GOT3 (cell line): ENCODE measurements at regions not wholly inside any gene's neighbourhood (a gene's known extent, or its start where the extent isn't known, plus 50 kb on each side); places are given as distances from the start of the nearest gene placed in this dataset.

Source experiments
- DNase-seq: peaks from one replicate; lab custom pipeline; 2025; ENCODE audit warnings: mixed read lengths; lab: John Stamatoyannopoulos, UW

DNA sequence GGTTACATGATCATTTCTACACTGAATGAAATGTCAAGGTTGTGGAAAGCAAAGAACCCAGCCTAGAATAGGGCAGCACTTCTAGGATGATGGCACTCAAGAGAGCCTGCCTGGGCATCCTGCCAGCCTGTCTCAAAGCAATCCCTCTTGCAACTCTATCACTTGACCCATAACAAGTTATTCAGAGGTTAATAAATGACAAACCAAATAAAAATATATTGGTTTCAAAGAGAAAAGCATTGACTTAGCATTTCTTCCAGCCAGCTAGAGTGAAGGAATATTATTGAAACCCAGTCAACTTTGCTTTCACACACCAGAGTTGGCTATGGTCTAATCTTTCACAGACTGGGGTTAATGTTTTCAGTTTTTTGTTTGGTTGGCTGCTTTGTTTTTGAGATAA is 214.6 kb upstream of the UBE2E2 start:
- no peak for DNase-seq

DNA sequence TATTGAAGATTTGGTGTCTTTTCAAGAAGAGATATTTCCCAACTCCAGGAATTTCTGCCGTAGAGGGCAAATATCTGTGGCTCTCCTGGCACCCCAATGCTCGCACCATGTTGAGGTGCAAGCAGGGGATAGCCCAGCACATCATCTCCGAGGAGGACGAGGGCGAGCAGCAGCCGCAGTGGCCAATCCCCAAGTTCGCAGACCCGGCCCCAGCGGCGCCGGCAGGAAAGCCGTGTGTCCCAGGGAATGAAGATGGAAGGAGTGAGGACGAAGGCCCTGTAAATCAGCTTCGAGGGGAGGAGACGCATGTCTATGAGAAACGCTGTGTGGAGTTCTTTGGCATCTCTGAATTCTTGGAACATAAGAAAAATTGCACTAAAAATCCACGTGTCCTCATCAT is 213.4 kb upstream of the UBE2E2 start:
- no peak for DNase-seq

DNA sequence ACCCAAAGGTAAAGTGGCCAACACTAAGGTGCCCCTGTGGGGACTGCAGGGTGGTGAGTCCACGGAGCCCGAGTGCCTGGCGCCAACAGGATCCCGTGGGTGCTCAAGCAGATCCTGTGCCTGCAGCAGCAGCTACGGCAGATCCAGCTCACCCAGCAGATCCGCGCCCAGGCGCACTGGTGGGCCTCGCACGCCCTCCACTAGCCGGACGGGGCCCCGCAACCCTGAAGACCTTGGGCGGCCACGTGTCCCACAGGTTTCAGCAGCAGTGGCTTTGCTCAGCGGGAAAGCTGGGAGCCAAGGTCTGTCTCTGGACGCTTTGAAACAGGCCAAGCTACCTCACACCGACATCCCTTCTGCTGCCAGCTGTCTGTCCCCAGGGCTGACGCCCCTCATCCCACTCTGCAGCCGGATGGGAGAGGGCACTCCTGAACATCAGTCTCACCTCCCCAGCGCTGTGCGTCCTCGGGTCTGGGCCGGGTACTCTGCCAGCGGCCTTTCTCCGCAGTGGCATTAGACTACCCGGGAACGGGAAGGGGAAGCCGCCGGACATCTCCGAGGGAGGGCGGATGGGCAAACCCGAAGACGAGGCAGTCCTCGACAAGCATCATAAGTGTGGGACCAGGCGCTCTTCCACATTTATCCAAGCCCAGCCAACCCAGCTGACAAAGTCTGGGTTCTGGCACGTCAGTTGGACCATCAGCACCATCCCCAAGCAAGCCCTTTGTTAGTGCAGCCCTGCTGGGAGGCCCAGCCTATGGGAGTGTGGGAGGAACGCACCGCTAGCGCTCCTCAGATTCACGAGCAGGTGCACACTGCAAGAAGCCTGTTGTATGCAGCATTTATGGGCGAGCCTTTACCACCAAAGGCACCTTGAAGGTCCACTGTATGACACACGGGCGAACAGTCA is 212.6 kb upstream of the UBE2E2 start:
- no peak for DNase-seq

DNA sequence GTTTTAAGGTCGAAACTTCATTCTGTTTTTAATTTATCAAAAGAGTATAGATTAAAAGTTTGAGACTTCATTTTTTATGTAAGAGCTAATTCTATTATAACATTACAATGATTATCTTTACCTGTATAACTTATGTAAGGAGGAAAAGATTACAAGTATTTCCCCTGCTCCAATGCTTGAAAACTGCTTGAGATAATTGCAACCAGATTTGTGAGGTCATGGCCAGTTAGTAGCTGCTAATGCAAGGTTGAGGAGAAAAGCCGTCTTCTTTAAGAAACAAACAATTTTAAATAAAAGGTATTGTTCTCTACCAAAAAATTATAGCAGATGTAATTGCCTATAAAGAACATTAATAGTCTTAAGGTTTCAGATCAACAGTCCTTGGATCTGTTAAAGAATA is 208.3 kb upstream of the UBE2E2 start:
- no peak for DNase-seq

DNA sequence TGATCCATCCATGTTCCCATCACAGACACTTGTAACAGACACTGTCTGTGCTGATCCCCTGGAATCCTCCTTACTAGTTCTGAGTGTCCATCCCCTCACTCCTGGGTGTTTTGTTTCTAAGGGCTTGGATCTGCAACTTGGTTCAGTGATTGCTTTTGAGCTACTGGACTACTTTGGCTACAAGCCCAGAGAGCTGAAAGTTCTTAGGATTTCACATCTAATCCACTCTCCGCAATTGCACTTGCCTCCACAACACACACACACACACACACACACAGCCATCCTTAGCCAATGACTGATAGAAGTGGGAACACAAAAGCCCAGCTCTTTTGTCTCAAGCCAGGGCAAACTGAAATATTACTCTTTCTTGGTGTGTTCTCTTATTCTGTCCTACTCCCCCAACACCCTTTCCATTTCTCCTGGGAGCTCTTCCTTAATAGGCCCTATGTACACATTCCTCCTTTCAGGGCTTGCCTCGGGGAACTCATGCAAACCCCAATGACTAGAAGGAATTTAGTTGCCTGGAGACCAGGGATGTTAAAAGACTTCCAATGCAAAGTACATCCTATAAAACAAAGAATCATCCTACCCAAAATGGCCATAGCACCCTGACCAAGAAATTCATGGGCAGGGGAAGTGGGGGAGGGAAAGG is 206.1 kb upstream of the UBE2E2 start:
- no peak for DNase-seq

DNA sequence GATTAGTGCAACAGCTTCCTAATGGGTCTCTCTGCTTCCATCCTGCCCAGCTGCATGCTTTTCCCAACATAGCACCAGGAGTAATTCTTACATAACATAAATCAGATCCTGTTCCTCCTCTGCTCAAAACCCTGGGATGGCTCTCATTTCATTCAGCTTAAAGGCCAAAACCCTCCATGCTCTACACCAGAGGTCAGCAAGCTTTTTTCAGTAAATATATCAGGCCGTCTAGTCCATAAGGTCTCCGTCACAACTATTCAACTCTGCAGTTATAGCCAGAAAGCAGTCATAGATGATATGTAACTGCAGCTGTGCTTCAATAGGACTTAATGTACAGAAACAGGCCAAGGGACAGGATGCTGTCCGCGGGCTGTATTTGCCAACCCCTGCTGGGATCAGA is 202.8 kb upstream of the UBE2E2 start:
- DNase-seq = no peak

DNA sequence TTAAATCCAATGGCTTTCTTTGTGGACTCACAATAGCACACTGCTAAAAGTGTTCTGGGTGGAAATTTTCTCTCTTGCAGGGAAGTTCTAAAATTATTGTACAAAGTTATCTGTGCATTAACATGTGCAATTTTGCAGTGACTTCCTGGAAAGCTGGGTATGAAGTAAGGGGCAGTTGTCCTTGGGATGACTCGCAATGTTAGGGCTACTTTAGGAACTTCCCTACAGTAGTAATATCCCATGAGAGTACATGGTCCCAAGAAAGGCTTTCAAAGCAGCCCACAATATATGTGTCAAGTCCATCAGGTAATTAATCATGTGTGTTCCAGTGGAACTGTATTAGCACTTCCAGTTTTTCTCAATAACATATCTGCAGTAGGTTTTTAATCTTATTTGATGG is 201.0 kb upstream of the UBE2E2 start:
- no peak for DNase-seq

DNA sequence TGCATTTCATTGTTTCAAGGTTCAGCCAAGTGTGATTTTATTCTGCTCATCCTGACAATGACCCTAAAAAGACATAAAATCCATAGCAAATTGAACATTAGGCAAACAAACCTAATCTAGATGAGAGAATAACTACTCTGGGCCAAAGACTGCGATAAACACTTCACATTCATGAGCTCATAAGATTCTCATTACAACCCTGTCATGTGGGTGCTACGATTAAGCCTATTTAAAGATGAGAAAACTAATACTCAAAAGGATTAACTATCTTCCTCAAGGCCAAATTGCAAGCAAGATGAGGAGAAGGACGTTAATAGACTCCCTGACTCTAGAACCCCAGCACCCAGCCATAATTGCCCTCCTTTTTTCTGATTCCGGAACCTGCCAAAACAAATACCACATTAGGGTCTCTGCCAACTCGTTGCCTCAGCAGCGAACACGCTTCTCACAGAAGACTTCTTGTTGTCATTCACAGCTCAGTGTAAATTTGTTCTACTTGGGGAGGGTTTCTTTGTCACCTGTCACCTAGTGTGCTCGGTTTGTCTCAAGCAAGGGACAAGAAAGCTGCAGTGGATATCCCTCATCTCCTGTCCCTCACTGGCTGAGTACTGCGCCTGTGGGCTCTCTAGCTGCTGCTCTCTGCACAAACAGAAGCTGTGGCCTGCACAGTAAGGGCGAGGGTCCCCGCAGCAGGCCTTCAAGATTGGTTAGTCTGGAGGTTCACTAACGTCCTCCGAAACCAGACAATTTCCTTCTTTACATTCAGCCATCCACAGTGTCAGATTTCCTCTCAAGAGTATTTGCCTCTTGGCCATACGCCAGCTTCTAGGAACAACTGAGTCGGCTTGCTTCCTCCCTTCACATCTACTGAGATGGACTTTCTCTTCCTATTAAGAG is 200.0 kb upstream of the UBE2E2 start:
- DNase-seq = no peak

DNA sequence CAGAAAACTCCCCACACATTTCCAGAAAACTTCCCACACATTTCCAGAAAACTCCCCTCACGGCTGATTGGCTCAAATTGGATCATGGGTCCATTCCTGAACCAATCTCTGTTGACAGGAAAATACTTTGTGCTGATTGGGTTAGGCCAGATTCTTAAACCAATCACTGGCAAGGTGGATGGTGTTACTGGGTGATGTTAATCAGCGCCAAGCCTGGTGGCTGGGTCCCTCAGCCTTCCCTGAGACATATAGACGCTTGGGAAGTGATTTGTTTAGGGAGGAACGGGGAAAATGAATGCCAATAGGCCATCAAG is 199.4 kb upstream of the UBE2E2 start:
- DNase-seq = no peak

DNA sequence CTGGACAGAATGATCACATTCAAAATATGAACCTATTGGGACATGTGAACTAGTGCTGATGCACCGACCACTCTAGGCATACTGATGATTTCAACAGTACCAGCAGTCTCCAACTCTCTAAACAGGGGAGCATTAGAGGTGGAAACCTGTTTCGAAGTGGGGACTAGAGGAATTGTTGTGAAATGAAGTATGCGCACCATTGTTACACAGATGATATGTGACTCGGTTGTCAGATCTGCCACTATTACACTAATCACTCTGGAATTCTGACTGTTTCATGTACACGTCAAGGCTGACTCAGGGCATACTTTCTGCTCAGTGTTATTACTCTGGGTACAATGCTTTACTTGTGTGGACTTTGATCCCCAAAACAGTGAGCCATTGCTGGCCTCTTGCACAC is 198.2 kb upstream of the UBE2E2 start:
- DNase-seq = no peak

DNA sequence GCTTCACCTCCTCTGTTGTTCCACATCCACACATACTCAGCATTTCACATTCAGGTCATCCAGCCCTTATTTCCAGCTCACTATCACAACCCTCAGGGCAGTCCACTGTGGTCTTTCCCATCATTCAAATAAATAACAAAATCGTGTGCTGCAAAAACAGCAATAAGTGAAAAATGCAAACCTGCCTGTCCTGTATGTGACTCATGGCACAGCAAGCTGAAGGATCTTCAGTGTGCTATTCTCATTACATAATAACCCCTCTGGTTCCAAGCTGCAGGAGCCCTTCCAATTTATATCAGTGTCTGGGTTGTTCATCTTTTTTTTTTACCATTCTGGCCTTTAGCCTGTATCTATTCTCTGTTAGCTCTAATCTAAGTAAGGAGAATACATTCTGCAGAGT is 185.3 kb upstream of the UBE2E2 start:
- DNase-seq = no peak

DNA sequence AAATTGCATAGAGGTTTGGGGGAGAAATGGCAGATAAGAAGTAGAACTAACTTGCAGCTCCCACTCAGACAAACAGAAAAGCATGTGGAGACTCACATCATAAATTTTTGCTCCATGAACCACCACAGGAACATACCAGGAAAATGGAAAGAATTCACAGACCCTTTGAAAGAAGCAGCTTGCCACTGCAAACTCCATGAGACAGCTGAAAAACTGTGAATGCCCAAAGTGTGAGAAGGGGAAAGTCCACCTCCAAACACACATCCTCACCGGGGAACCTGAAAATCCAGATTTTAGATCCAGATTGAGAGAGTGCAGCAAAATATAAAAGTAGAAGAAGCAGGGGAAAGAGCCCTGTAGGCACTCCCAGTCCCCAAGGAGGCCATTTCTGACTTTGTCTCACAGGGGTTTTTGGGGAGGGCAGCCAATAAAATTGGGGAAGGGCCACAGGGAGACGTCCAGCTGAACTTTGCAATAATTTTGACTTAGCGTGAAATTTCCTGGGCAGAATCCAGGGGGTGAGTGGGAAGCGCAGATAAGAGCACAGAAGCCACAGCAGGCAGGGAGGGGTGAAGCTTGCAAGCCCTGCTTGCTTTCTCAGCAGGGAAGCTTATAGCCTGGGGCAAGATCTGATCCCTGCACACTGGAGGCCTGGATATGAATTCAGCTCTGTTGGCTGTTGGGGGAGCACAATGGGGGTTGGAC is 183.4 kb upstream of the UBE2E2 start:
- no peak for DNase-seq

DNA sequence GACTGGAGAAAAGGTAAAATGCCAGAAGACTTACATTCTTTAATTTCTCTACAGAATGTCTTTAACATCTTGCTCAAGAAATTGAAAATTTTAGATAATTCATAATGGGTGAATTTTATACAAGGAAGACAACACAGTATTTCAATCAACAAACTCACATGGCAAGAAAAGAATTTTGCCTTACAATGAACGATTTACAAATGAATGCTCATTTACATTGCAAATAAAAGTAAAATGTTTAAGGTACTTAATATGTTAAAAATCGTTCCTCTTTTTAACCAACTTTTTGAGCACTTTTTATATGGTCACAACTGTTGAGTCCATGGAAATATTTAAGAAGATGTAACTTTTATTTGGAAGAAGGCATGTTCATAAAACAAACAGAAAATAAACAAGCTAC is 174.8 kb upstream of the UBE2E2 start:
- DNase-seq = no peak

DNA sequence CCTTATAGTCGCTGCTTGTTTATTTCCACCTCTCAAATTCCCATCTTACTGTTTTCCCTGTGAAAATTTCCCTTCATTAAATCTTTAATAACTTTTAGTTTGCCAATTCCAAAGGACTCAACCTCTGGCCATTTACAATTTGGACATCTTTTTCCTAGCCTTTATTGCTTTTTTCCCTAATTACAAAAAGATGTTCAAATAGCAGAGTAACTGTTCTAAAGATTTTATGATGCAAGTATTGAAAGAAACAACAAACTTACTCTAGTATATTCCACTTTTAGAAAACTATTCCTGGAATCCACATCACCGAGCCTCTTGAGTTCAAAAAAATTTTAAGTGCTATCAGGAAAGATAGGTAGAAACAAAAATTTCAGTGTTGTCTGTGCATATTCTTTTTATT is 174.1 kb upstream of the UBE2E2 start:
- DNase-seq = no peak

DNA sequence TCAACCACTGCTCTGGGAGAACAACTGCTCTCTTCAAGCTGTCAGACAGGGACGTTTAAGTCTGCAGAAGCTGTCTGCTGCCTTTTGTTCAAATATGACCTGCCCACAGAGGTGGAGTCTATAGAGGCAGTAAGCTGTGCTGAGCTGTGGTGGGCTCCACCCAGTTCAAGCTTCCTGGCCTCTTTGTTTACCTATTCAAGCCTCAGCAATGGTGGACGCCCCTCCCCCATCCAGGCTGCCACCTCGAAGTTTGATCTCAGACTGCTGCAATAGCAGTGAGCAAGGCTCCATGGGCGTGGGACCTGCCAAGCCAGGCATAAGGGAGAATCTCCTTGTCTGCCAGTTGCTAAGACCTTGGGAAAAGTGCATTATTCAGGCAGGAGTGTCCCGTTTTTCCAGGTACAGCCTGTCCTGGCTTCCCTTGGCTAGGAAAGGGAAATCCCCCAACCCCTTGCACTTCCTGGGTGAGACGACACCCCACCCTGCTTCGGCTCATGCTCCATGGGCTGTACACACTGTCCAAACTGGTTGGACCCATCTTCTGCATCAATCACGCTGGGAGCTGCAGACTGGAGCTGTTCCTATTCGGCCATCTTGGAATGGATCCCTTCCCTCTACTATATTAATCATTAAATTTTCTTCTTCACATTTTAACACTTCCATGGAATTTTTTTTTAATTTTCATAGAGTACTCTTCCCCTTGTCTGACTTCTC is 167.0 kb upstream of the UBE2E2 start:
- DNase-seq = no peak

DNA sequence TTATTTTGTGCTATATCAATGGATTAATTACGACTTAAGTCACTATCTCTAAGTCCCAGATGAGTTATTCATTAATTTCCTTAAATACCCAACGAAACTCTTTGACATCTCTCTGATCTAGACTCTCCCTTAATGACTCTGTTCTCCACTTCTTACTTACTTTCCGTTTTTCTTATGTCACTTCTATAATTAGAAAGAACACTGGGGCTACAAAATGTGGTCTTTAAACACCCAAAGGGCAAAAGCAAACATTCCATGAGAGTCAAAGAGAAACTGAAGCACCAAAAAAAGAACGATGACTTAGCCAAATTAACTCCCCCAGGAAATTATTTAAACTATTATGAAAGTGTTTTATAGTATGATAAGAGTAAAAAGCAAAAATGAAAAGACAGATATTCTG is 166.4 kb upstream of the UBE2E2 start:
- no peak for DNase-seq

DNA sequence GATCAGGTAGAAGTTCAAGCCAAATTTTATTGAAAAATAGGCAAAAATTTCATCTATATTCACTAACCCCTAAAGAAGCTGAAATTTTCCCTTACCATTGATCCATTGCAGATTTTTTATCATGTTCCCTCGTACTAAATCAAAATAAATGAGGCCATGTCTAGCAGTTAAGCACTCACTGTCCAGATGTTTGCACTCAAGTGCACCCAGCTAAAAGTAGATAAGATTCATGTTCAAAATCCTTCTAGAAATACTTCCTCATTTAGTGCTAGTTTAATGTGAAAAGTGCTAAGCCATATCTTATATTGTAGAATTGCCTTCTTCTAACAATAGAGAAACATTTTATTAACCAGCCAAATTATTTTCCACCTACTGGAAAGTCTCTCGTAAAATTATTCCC is 164.7 kb upstream of the UBE2E2 start:
- DNase-seq = no peak

DNA sequence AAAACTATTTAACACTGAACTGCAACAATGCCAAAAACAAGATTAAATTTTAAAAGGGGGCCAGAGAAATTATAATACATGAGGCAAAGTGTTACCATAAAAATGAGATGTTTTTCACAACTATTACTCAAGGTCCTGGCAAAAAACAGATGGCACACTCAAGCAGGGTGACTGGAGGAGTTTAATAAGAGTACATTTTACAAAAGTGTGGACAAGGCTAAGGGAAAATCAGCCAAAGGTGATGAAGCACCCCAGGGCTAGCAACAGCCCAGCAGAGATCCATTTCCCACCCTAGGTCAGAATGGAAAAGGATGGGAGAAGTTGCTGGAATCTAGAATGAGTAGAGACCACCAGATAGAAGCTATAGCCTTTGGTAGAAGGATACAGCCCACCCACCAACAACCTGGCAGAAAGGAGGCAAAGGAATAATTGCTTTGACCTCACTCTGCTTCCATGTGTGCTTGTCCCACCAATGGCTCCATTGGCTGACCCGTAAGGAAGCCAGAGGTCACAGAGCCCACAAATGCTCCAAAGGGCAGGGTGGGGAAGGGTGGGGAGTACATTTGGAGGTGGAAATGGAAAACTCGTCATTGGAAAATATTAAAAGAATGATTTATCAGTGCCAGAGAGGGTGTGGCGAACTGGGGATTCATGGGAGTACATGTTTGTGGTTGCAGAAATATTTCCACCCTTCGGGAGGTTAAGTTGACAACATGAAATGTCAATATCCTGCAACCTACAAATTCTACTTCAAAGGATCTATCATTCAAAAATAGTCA is 161.0 kb upstream of the UBE2E2 start:
- DNase-seq = no peak

DNA sequence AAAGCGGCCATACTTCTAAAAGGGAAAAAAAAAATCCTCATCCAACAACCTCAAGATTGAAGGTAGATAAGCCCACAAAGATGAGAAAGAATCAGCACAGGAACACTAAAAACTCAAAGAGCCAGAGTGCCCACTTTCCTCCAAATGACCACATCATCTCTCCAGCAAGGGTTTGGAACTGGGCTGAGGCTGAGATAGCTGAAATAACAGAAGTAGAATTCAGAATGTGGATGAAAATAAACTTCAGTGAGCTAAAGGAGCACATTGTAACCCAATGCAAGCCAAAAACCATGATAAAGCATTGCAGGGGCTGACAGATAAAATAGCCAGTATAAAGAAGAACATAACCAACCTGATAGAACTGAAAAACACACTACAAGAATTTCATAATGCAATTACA is 158.7 kb upstream of the UBE2E2 start:
- no peak for DNase-seq

DNA sequence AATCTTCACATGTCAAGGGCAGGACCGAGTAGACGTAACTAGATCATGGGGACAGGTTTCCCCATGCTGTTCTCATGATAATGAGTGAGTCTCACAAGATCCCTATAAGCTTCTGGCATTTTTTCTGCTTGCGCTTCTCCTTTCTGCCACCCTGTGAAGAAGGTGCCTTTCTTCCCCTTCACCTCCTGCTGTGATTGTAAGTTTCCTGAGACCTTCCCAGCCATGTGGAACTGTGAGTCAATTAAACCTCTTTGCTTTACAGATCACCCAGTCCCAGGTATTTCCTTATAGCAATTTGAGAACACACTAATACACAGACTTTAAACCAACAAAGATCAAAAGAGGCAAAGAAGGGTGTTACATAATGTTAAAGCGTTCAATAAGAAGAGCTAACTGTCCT is 156.6 kb upstream of the UBE2E2 start:
- no peak for DNase-seq
